Endothelial cell of umbilical vein (primary cell): ENCODE measurements at regions not wholly inside any gene's neighbourhood (a gene's known extent, or its start where the extent isn't known, plus 50 kb on each side); places are given as distances from the start of the nearest gene placed in this dataset.
"Not testable (repeated sequence)": the region's sequence is repeated elsewhere in the genome, so short reads cannot be mapped to it uniquely, and the experiment has no call there.

Experiments
- BruUV-seq: library from RNA; stranded (reverse); fragments of 400-500 nt; replicated peaks from 2 replicates; lab custom pipeline; 2021; lab: Mats Ljungman, UMichigan
- CTCF ChIA-PET: fragments of 300-600, 350-600 bp; sonication (Branson Sonifier 250); formaldehyde crosslinking; loops from one replicate; lab custom pipeline; 2021; ENCODE audit warnings: antibody characterized with exemption, inconsistent platforms; lab: Charles Lee
- POLR2A ChIA-PET: fragments of 300-600, 350-600 bp; sonication (Branson Sonifier 250); formaldehyde crosslinking; loops from one replicate; lab custom pipeline; 2021; ENCODE audit warnings: antibody characterized with exemption, inconsistent platforms; lab: Charles Lee
- DNase-seq: peaks from one replicate; pipeline ENCODE4 v3.0.0-alpha.2; 2011; ENCODE audit warnings: low read depth, low spot score
- FAIRE-seq: peaks from 2 replicates; lab custom pipeline; 2011; peaks lifted over from hg19 to GRCh38; lab: Jason Lieb, UNC
- H2AFZ ChIP-seq: 2 replicates; pipeline ENCODE4 v1.6.0; 2012; ENCODE audit warnings: low read depth, low read length, control low read depth, inconsistent platforms
- H3K27ac ChIP-seq: 2 replicates; pipeline ENCODE4 v1.5.1; 2011; ENCODE audit warnings: low read depth, mild to moderate bottlenecking, control low read depth, low read length, moderate library complexity; ENCODE audit not compliant: insufficient read depth
- H3K27me3 ChIP-seq, 2 experiments: 2 replicates each; pipeline versions ENCODE4 v1.6.0 to v1.6.1; 2011; ENCODE audit warnings: low read length in 2 of 2, mixed read lengths in 1 of 2; ENCODE audit not compliant: control insufficient read depth in 2 of 2, insufficient read depth in 2 of 2
- H3K36me3 ChIP-seq, 2 experiments: 2 replicates in 1 of 2; 3 replicates in 1 of 2; pipeline ENCODE4 v1.5.1; 2011; ENCODE audit warnings: low read length in 2 of 2, mild to moderate bottlenecking in 1 of 2, moderate library complexity in 1 of 2; ENCODE audit not compliant: control insufficient read depth in 2 of 2, insufficient read depth in 2 of 2; ENCODE audit errors: extremely low read depth in 1 of 2
- H3K4me1 ChIP-seq: 3 replicates; pipeline ENCODE4 v1.5.1; 2011; ENCODE audit warnings: mild to moderate bottlenecking, low read length; ENCODE audit not compliant: control insufficient read depth, insufficient read depth; ENCODE audit errors: extremely low read depth
- H3K4me2 ChIP-seq: 2 replicates; pipeline ENCODE4 v1.6.1; 2011; ENCODE audit warnings: low read length, control low read depth, mixed read lengths; ENCODE audit not compliant: insufficient read depth
- H3K4me3 ChIP-seq, 3 experiments: fragments of 200-600 bp in 1 of 3; sonication (generic), shearing (Covaris generic) in 1 of 3; replicated peaks in 1 of 3; 2 replicates each; pipeline ENCODE4 v1.5.1; 2011 to 2016; ENCODE audit warnings: control low read depth in 3 of 3, low read length in 3 of 3, mild to moderate bottlenecking in 2 of 3, inconsistent platforms in 1 of 3, low read depth in 1 of 3, moderate library complexity in 1 of 3; ENCODE audit not compliant: insufficient read depth in 1 of 3
- H3K79me2 ChIP-seq: 2 replicates; pipeline ENCODE4 v1.6.0; 2012; ENCODE audit warnings: low read length, inconsistent platforms; ENCODE audit not compliant: control insufficient read depth, insufficient read depth
- H3K9ac ChIP-seq: replicated peaks from 2 replicates; pipeline ENCODE3; 2011; ENCODE audit warnings: low read length, control low read depth; ENCODE audit not compliant: insufficient read depth; ENCODE audit errors: extremely low read depth
- H3K9me1 ChIP-seq: replicated peaks from 3 replicates; pipeline ENCODE4 v1.6.0; 2011; ENCODE audit warnings: mild to moderate bottlenecking, low read length; ENCODE audit not compliant: control insufficient read depth, insufficient read depth; ENCODE audit errors: extremely low read depth
- H3K9me3 ChIP-seq: replicated peaks from 2 replicates; pipeline ENCODE4 v1.5.1; 2012; ENCODE audit warnings: low read length, inconsistent platforms; ENCODE audit not compliant: control insufficient read depth, insufficient read depth
- H4K20me1 ChIP-seq: replicated peaks from 2 replicates; pipeline ENCODE3; 2011; ENCODE audit warnings: mild to moderate bottlenecking, low read length; ENCODE audit not compliant: control insufficient read depth, insufficient read depth; ENCODE audit errors: extremely low read depth
- FOS ChIP-seq: IDR thresholded peaks from 2 replicates; pipeline ENCODE4 v1.6.1; 2011; ENCODE audit warnings: mild to moderate bottlenecking, low read length, moderate library complexity, borderline replicate concordance; ENCODE audit not compliant: insufficient read depth
- MYC ChIP-seq: IDR thresholded peaks from one replicate; pipeline ENCODE4 v1.6.1; 2011; ENCODE audit warnings: mild to moderate bottlenecking, low read depth, low read length
- dilution Hi-C: fragments of 300-500 bp; cut with MboI; formaldehyde crosslinking; loops from one replicate; pipeline ENCODE4 v1.15.0; 2019; ENCODE audit warnings: low sequenced_read_pairs; ENCODE audit not compliant: extremely low pct_ligation_motif_present
- intact Hi-C: fragments of 100-400 bp; cut with micrococcal nuclease; formaldehyde crosslinking; loops from one replicate; pipeline ENCODE4 v1.10.0; 2022
- TF ChIP-seq, protein P1 (sequence below): IDR thresholded peaks from 2 replicates; pipeline ENCODE4 v1.6.1; 2011; ENCODE audit not compliant: insufficient read depth, insufficient read length

GRCh38 chr7:96819111-96819700 lies 109.6 kb upstream of the SEM1 start:
- DNase-seq (no peak), FAIRE-seq (no peak)
- Histone ChIP-seq H3K4me2 (no peak overlapping the region), H3K36me3 (no peaks in the 10 kb centered on the region), H3K27me3 (no peaks in the 10 kb centered on the region), H3K4me1 (no peaks in the 10 kb centered on the region), H3K9me1 (no peaks in the 10 kb centered on the region), H3K27ac (no peak overlapping the region), H3K4me3 (no peak overlapping the region), H4K20me1 (no peaks in the 10 kb centered on the region), H3K79me2 (no peaks in the 10 kb centered on the region), H2AFZ (no peak overlapping the region), H3K9ac (no peak overlapping the region), H3K9me3 (no peaks in the 10 kb centered on the region)
- ChIA-PET CTCF (no interaction called here), POLR2A (no interaction called here)
- intact Hi-C loops = no loop called here
- dilution Hi-C loops = no loop called here
- no peak for TF ChIP-seq FOS
- no peak for TF ChIP-seq MYC
- TF ChIP-seq, protein P1, sequence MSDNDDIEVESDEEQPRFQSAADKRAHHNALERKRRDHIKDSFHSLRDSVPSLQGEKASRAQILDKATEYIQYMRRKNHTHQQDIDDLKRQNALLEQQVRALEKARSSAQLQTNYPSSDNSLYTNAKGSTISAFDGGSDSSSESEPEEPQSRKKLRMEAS = no peak
- BruUV-seq = no TSS peak

DNA sequence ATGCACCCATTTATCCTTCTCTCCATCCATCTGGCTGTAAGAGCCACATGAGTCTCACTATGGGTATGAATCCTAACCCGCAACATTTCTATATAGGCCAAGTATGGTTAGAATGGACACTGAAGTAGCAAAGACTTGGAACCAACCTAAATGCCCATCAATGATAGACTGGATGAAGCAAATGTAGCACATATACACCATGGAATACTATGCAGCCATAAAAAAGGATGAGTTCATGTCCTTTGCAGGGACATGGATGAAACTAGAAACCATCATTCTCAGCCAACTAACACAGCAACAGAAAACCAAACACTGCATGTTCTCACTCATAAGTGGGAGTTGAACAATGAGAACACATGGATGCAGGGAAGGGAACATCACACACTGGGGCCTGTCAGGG lies 111.5 kb upstream of the SEM1 start:
- POLR2A ChIA-PET, H3K9ac ChIP-seq: not testable (repeated sequence)

More for the DNA sequence above, 111.5 kb upstream of the SEM1 start:
- dilution Hi-C loops, H3K4me3 ChIP-seq, H3K4me2 ChIP-seq, H3K9me1 ChIP-seq, BruUV-seq, H3K27ac ChIP-seq, H3K79me2 ChIP-seq, H4K20me1 ChIP-seq, DNase-seq, FAIRE-seq, H3K36me3 ChIP-seq, CTCF ChIA-PET, H3K4me1 ChIP-seq, H3K9me3 ChIP-seq, H2AFZ ChIP-seq, H3K27me3 ChIP-seq: not testable (repeated sequence)
- intact Hi-C loops = loop anchor here (10.0 kb wide), 1 partner anchor 746 kb away; no protein-coding TSS in a partner anchor
